ENCODE measurements at regions not wholly inside any gene's neighbourhood (a gene's known extent, or its start where the extent isn't known, plus 50 kb on each side); places are given as distances from the start of the nearest gene placed in this dataset.

- ATAC-seq, result peak in 1 of 4 donors; percentile 52
- peaks cover 0 to 51% (median 9%) of the 10 kb centered on the region in 9 donors for H3K27me3 ChIP-seq
- H3K36me3 ChIP-seq, result no peaks in the 10 kb centered on the region
- no peak for TF ChIP-seq CTCF (IDR thresholded peaks at IDR 0.05)
- TF ChIP-seq POLR2A (IDR thresholded peaks at IDR 0.05), result no peak
- H3K4me3 ChIP-seq, result no peak overlapping the region
- intact Hi-C loops (cut with DNase I), result no loop called here
- no peaks in the 10 kb centered on the region for H3K4me1 ChIP-seq
- H3K27ac ChIP-seq, result no peak overlapping the region
- peaks cover 0 to 6% (median 0%) of the 10 kb centered on the region in 12 donors for H3K9me3 ChIP-seq
- 89 to 93% (median 91%) methylated on average over 16 of the region's 16 CpGs for WGBS, 4 donors
- no peak for DNase-seq
Observed at GRCh38 chr10:128438417-128439063, 312.3 kb upstream of the MKI67 start.

- ATAC-seq (no peak), DNase-seq (no peak)
- Histone ChIP-seq H3K4me3 (no peak overlapping the region), H3K4me1 (no peaks in the 10 kb centered on the region), H3K27ac (no peak overlapping the region), H3K27me3 (peaks cover 0 to 42% (median 9%) of the 10 kb centered on the region in 9 donors), H3K36me3 (no peaks in the 10 kb centered on the region), H3K9me3 (peaks cover 0 to 6% (median 0%) of the 10 kb centered on the region in 12 donors)
- no peak for TF ChIP-seq POLR2A (IDR thresholded peaks at IDR 0.05)
- TF ChIP-seq CTCF (IDR thresholded peaks at IDR 0.05), result no peak
- intact Hi-C loops (cut with DNase I), result no loop called here
- WGBS, 4 donors, result 47 to 56% (median 52%) methylated on average over 6 to 11 of the region's 11 CpGs
Observed at GRCh38 chr10:128440513-128441160, 314.4 kb upstream of the MKI67 start.

GRCh38 chr10:128443925-128444518 is 317.8 kb upstream of the MKI67 start:
- Histone ChIP-seq H3K4me3 (no peak overlapping the region), H3K27ac (no peak overlapping the region), H3K27me3 (peaks cover 0 to 24% (median 1%) of the 10 kb centered on the region in 9 donors), H3K36me3 (no peaks in the 10 kb centered on the region), H3K9me3 (peaks cover 0 to 9% (median 0%) of the 10 kb centered on the region in 12 donors), H3K4me1 (no peaks in the 10 kb centered on the region)
- TF ChIP-seq POLR2A (IDR thresholded peaks at IDR 0.05), result no peak
- TF ChIP-seq CTCF (IDR thresholded peaks at IDR 0.05), result no peak
- DNase-seq (no peak), ATAC-seq (no peak)
- intact Hi-C loops (cut with DNase I), result no loop called here
- WGBS, 4 donors, result 84 to 89% (median 86%) methylated on average over 3 of the region's 3 CpGs

- Histone ChIP-seq H3K36me3 (no peaks in the 10 kb centered on the region), H3K4me3 (no peak overlapping the region), H3K9me3 (peaks cover 0 to 5% (median 0%) of the 10 kb centered on the region in 12 donors), H3K27ac (no peak overlapping the region), H3K4me1 (no peaks in the 10 kb centered on the region), H3K27me3 (no peaks in the 10 kb centered on the region)
- intact Hi-C loops (cut with DNase I), result no loop called here
- TF ChIP-seq POLR2A (IDR thresholded peaks at IDR 0.05) (no peak), CTCF (IDR thresholded peaks at IDR 0.05) (no peak)
- WGBS, 4 donors, result 68 to 88% (median 83%) methylated on average over 5 of the region's 5 CpGs
- DNase-seq, result no peak
- ATAC-seq, result no peak
Observed at GRCh38 chr10:128448796-128449195, 322.6 kb upstream of the MKI67 start.
